ENCODE measurements at regions not wholly inside any gene's neighbourhood (a gene's known extent, or its start where the extent isn't known, plus 50 kb on each side); places are given as distances from the start of the nearest gene placed in this dataset.
A peak's percentile ranks its signal among the peaks of the same experiment; 100 is the strongest.
"Not testable (repeated sequence)": the region's sequence is repeated elsewhere in the genome, so short reads cannot be mapped to it uniquely, and the experiment has no call there.

- DNase-seq (ENCODE audit: low read depth), result peak; percentile 0
- H3K4me3 ChIP-seq (ENCODE audit: low read depth, low read length), result not testable (repeated sequence)
- TF ChIP-seq, protein P1, sequence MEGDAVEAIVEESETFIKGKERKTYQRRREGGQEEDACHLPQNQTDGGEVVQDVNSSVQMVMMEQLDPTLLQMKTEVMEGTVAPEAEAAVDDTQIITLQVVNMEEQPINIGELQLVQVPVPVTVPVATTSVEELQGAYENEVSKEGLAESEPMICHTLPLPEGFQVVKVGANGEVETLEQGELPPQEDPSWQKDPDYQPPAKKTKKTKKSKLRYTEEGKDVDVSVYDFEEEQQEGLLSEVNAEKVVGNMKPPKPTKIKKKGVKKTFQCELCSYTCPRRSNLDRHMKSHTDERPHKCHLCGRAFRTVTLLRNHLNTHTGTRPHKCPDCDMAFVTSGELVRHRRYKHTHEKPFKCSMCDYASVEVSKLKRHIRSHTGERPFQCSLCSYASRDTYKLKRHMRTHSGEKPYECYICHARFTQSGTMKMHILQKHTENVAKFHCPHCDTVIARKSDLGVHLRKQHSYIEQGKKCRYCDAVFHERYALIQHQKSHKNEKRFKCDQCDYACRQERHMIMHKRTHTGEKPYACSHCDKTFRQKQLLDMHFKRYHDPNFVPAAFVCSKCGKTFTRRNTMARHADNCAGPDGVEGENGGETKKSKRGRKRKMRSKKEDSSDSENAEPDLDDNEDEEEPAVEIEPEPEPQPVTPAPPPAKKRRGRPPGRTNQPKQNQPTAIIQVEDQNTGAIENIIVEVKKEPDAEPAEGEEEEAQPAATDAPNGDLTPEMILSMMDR (IDR thresholded peaks at IDR 0.05; ENCODE audit: insufficient read depth, low read depth, low read length, missing control alignments), result peak; percentile 72
Measured at GRCh38 chr16:15219679-15220615, 125.9 kb upstream of the RRN3 start.

GRCh38 chr16:15218856-15219500, 124.9 kb upstream of the RRN3 start:
- DNase-seq (ENCODE audit: low read depth), result not testable (repeated sequence)

GRCh38 chr16:15207202-15207981, 113.3 kb upstream of the RRN3 start:
- not testable (repeated sequence) for DNase-seq (ENCODE audit: low read depth); H3K4me3 ChIP-seq (ENCODE audit: low read depth, low read length)

More at GRCh38 chr16:15218856-15219500, 124.9 kb upstream of the RRN3 start:
- not testable (repeated sequence) for H3K4me3 ChIP-seq (ENCODE audit: low read depth, low read length)

DNA sequence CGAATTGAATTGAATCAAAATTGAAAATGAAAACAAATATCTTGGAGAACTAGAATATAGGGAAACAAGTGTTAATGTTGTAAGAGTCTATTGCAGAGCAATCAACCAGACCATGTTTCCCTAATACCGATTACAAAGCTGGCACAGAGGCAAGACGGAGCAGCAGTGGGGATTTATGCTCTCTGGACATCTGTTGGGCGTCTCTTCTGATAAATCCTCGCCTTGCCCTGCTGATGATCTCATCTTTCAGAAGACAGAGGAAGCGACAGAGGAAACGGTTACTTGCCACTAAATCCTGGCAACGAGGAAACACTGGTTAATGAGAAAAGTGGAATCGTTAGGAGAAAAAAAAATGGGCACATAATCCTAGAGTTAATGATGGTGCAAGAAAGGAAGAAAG, 112.4 kb upstream of the RRN3 start:
- not testable (repeated sequence) for DNase-seq (ENCODE audit: low read depth); H3K4me3 ChIP-seq (ENCODE audit: low read depth, low read length)

DNA sequence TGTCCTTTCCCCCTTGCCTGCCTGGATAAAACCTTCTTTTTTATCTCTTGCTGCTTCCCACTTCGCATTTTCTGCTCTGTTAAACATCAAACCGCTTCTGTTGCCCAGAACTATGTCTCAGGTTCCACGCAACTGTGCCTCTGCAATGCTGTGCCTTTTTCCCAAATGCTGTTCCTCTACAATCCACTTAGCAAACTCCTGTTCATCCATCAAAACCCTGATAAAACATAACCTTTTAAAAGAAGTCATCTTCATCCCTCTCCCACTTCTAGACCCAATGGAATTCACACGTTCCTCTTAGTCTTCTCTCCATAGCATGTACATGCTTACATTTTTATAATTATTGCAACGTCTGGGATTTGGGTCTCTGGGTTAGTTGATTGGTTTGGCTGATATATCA, 111.9 kb upstream of the RRN3 start:
- DNase-seq (ENCODE audit: low read depth); H3K4me3 ChIP-seq (ENCODE audit: low read depth, low read length): not testable (repeated sequence)

DNA sequence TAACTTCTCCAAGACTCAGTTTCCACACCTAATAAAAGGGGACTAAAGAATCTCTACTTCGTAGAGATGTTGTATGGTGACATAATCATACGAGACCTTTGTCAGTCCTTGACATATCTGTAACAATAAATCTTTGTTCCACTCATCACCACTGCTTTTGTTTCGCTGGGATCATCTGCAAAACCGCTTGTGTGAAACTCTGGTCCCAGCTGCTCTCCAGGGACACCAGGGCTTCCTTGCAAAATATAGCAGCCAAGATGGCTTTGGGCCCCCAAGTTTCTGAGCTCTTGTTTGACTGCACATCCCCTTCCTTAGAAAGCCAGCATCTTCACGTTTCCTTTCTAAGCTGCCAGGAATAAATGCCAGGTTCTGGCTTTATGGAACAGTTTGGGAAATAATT, 110.5 kb upstream of the RRN3 start:
- DNase-seq (ENCODE audit: low read depth); H3K4me3 ChIP-seq (ENCODE audit: low read depth, low read length): not testable (repeated sequence)

- DNase-seq (ENCODE audit: low read depth); H3K4me3 ChIP-seq (ENCODE audit: low read depth, low read length): not testable (repeated sequence)
Measured at GRCh38 chr16:15192813-15193212, 98.7 kb upstream of the RRN3 start.

GRCh38 chr16:15192197-15192596, 98.1 kb upstream of the RRN3 start:
- H3K4me3 ChIP-seq (ENCODE audit: low read depth, low read length); DNase-seq (ENCODE audit: low read depth): not testable (repeated sequence)

- DNase-seq (ENCODE audit: low read depth); H3K4me3 ChIP-seq (ENCODE audit: low read depth, low read length): not testable (repeated sequence)
Measured at GRCh38 chr16:15189478-15189877, 95.4 kb upstream of the RRN3 start.
